Kidney glomerular epithelial cell (primary cell): ENCODE measurements at regions not wholly inside any gene's neighbourhood (a gene's known extent, or its start where the extent isn't known, plus 50 kb on each side); places are given as distances from the start of the nearest gene placed in this dataset.
A peak's percentile ranks its signal among the peaks of the same experiment; 100 is the strongest.
"Not testable (repeated sequence)": the region's sequence is repeated elsewhere in the genome, so short reads cannot be mapped to it uniquely, and the experiment has no call there.

Experiments
- DNase-seq: peaks from one replicate; lab custom pipeline; 2025; lab: John Stamatoyannopoulos, UW

GRCh38 chr5:108530706-108531105 is 148.8 kb upstream of the FBXL17 start:
- no peak for DNase-seq

- DNase-seq, result no peak
Observed at GRCh38 chr5:108529381-108529780, 147.5 kb upstream of the FBXL17 start.

GRCh38 chr5:108528655-108529054 is 146.8 kb upstream of the FBXL17 start:
- DNase-seq, result no peak

- no peak for DNase-seq
Observed at GRCh38 chr5:108524564-108524963, 142.7 kb upstream of the FBXL17 start.

- DNase-seq, result no peak
Observed at GRCh38 chr5:108523360-108523759, 141.5 kb upstream of the FBXL17 start.

- peak; percentile 15 for DNase-seq
Observed at GRCh38 chr5:108521841-108522506, 140.1 kb upstream of the FBXL17 start.

- DNase-seq, result no peak
Observed at GRCh38 chr5:108521011-108521700, 139.3 kb upstream of the FBXL17 start.

- no peak for DNase-seq
Observed at GRCh38 chr5:108516785-108517184, 134.9 kb upstream of the FBXL17 start.

- DNase-seq, result no peak
Observed at GRCh38 chr5:108515517-108516105, 133.7 kb upstream of the FBXL17 start.

- no peak for DNase-seq
Observed at GRCh38 chr5:108508979-108509378, 127.1 kb upstream of the FBXL17 start.

- no peak for DNase-seq
Observed at GRCh38 chr5:108507631-108508030, 125.7 kb upstream of the FBXL17 start.

- no peak for DNase-seq
Observed at GRCh38 chr5:108505608-108506007, 123.7 kb upstream of the FBXL17 start.

- no peak for DNase-seq
Observed at GRCh38 chr5:108504974-108505373, 123.1 kb upstream of the FBXL17 start.

- no peak for DNase-seq
Observed at GRCh38 chr5:108503986-108504385, 122.1 kb upstream of the FBXL17 start.

GRCh38 chr5:108495615-108496014 is 113.7 kb upstream of the FBXL17 start:
- DNase-seq, result not testable (repeated sequence)

GRCh38 chr5:108487951-108488350 is 106.1 kb upstream of the FBXL17 start:
- DNase-seq, result no peak

GRCh38 chr5:108484035-108484434 is 102.1 kb upstream of the FBXL17 start:
- no peak for DNase-seq

GRCh38 chr5:108481355-108481931 is 99.5 kb upstream of the FBXL17 start:
- DNase-seq, result peak; percentile 36

GRCh38 chr5:108472237-108472636 is 90.3 kb upstream of the FBXL17 start:
- DNase-seq, result no peak

- DNase-seq, result no peak
Observed at GRCh38 chr5:108467563-108467962, 85.7 kb upstream of the FBXL17 start.

- DNase-seq, result no peak
Observed at GRCh38 chr5:108461628-108462367, 79.9 kb upstream of the FBXL17 start.

- DNase-seq, result no peak
Observed at GRCh38 chr5:108459769-108460168, 77.9 kb upstream of the FBXL17 start.
